HG03442 (cell line): ENCODE measurements at regions not wholly inside any gene's neighbourhood (a gene's known extent, or its start where the extent isn't known, plus 50 kb on each side); places are given as distances from the start of the nearest gene placed in this dataset.

Experiments
- ATAC-seq: cut with Tn5 transposase; IDR thresholded peaks from one replicate; pipeline ENCODE4 v1.9.1; 2021; ENCODE audit warnings: mild to moderate bottlenecking, moderate library complexity; ENCODE audit not compliant: unreplicated experiment

DNA sequence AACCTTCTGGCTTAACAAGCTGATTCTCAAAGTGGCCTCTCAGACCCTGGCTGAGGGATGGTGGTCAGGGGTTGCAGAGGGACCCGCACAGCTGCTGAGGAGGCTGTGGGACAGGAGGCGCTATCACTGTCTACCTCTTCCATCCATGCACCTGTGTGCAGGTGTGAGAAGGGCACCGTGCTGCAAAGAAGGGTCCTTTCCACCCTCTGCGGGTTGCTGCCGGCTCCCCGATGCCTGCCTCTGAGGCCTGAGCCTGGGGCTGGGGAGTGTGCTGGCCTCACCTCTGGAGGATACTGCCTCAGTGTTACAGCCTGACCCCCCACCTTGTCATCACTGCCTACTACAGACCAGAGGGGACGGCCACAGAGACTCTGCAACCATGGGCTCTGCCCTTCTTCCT is 66.1 kb upstream of the B3GAT1 start:
- no peak for ATAC-seq

DNA sequence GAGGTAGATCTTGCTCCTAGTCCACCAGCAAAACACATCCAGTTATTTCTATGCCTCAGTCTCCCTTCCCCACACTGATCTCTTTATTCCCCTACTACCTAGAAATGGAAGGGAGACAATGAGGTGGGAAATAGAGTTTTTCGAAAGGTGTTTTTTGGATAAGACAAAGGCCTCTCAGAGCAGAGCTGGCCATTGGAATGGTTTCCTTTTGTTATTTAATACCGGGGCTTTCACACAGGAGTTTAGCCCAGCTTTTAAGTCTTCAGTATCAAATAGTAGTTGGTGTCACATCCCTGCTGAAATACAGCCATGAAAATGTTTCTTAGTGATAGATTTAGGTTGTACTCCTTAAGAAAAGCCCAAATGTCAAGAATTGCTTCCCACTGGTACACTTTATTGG is 65.4 kb upstream of the B3GAT1 start:
- no peak for ATAC-seq

DNA sequence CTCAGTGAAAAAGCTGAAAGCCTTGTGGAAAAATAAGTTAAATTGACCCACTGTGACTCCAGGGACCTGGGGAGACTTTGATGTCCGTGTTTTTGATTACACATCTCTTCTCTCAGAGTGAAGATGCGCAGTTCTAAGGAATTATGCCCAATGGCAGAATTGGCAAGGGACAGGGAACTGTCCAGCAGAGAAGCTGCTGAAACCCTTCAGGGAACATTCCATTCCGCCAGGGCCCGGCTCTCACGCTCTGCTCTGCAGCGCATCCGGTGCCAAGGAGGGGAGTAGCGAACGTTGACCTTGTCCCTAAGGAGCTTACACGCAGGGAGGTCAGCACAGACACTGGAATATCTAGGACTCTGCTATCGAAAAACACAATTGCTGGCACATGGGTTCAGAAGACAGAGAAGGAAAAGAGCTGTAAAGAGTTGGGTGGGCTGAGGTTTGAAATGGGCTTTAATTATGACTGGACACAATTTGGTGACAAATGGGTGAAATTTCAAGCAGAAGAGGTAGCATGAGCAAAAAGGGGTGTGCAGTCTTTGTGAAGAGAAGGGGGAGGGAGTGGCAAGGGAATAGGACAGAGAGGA is 64.5 kb upstream of the B3GAT1 start:
- no peak for ATAC-seq

GRCh38 chr11:134475951-134476350 is 63.9 kb upstream of the B3GAT1 start:
- no peak for ATAC-seq

GRCh38 chr11:134474942-134475341 is 62.9 kb upstream of the B3GAT1 start:
- ATAC-seq, result no peak

DNA sequence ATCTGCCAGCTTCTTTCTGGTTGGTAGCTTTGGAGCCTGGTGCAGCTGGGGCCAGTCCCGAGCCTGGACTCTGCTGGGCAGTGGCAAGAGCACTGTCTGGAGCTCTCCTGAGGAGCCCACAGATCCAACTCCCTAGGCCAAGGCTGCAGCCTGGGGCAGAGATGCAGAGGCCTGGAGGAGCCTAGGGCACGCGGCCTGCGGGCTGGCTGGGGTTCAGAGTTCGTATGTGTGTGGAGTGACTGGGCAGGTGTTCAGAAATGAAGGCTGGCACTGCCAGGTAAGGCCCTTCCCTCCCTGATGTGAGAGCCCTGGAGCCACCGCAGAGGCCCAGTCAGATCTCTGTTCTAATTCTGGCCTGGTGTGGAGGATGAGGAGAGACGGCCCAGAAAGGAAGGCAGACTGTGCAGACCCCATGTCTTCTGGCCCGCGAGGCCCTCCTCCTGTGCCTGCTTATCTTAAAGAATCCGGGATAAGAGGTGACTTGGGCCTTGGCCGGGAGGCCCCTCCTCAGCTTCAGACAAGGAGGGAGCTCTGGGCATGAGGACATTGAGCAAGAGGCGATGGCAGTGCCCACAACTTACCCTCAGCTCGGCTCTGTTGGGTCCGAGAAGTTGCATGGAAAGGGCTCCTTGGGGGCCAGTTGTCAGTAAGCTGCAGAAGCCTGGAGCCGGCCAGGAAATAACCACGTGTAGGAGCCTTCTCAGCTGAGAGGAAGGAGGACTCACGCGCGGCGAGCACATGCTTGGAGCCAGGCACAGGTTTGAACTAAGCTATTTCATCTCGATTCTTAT is 62.2 kb upstream of the B3GAT1 start:
- ATAC-seq, result no peak

- no peak for ATAC-seq
These were observed 59.8 kb upstream of the B3GAT1 start for GRCh38 chr11:134471716-134472455.

DNA sequence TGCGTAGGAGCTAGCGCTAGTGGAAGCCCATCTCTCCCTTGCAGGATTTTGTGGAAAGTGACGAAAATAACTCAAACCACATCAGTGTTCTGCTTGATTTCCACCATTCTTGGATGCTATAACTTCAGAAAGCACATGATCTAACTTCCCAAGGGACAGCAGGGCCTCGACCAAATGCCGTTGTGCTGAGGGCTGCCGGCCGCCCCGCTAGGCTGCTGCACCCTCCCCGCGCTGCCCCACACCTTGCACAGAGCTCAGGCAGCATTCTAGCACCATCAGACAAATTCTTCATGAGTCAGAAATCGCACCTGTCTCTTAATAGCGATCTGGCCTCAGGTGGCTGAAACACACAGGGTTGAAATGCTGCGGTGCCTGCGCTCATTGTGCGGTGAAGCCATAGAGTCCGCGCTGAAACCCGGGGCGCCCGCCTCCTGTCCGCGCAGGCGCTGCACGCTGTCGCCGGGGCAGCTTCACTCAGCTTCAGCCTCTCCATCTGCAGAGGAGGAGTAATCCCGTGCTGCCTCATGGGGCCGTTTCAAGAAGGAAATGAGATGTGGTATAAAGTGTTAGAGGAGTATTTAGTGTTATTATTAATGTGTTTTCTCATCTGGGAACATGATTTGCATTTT is 59.2 kb upstream of the B3GAT1 start:
- ATAC-seq, result no peak

- ATAC-seq, result no peak
These were observed 58.2 kb upstream of the B3GAT1 start for GRCh38 chr11:134470238-134470637.

DNA sequence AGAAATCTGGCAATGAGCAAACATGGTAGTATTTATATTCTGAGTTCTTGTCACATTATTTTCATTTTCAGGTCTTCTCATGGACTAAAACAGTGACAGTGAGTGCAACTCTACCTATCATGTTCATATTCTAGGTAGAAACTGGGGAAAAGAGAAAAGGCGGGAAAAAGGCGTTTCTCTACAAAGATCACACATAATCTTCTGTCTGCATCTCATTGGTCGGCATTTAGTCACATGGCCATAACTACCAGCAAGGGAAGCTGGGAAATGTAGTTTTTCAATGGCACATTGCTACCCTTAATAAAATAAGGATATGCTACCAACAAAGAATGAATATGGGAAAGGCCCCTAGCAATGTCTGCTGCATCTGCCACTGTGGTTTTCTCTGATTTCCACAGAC is 57.6 kb upstream of the B3GAT1 start:
- ATAC-seq, result no peak

DNA sequence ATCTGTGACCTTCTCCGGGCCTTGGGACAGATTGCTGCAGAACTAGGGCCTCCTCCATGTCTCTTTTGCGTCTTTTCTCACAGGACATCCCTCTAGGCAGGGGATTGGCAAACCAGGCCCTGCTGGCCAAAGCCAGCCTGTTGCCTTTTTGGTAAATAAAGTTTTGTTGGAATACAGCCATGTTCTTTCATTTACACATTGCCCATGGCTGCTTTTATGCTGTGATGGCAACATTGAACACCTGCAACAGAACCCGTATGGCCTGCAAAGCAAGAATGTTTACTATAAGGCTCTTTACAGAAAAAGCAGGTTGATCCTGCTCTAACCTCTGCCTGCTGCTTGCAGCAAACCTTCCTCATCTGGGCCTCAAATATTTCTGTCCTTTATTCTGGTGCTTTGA is 56.8 kb upstream of the B3GAT1 start:
- ATAC-seq, result no peak

DNA sequence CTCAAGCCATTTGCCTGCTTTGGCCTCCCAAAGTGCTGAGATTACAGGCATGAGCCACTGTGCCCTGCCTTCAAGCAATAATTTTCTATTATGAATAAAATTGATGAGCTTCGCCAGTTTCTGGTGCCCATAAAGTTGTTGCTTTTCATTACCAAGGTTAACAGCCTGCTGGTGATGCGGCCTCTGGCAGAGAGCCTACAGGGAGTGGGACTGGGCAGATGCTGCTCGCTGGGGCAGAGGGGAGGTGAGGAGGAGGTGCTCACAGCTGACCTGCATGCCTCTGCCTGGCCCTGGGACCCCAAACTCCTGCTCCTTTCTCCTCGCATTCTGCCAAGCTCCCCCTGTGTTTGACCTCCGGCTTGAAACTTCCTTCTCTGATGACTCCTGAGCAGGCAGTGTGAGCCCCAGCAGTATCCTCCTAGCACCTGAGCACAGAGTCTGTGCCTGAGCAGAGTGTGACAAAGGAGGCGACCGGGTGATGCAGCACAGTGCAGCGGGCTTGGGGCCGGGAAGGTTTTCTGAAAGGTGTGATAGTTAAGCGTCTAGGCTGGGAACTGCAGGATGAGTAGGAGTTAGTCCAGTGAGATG is 56.1 kb upstream of the B3GAT1 start:
- ATAC-seq, result no peak

DNA sequence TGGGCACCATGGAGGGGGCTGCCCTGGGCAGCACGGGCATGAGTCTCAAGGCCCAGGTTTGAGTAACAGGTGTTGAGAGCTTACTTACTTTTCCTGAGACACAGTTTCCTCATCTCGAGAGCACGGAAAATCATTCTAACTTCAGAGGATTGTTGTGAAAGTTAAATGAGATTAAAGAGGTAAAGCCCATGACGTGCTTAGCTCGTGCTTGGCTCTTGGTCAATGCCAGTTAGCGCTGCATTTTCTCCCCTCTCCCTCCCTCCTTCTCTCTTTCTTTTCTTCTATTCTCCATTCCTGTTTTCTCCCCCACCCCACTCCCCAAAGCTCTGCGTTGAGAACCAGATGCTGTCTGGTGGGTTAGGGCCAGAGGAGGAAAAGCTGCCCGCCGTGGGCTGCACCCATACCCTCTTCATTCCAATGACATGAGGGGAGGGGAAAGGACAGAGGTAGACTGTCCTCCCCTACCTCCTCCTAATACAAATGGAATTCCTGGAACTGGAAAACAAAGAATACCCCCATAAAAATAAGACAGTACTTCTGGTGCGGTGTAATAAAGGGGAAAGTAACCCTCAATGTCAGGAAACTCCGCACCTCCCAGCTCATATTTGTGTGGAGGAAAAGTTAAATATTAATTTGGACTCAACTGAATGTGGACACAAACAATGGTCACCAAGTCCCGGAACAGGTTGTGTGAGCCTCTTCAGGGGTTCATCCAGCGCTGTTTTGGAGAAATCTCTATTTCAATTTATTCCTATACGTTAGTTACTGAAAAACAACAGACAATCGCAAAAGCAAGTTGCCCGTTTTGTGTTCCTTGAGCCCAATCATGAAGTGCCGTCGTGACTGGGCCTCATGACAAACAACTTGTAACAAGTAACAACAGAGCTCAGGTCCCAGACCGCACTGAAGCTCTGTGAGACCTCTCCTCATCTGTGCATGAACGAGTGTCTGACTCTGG is 54.8 kb upstream of the B3GAT1 start:
- no peak for ATAC-seq

- ATAC-seq, result no peak
These were observed 54.1 kb upstream of the B3GAT1 start for GRCh38 chr11:134466156-134466555.

- ATAC-seq, result no peak
These were observed 53.1 kb upstream of the B3GAT1 start for GRCh38 chr11:134464981-134465730.

DNA sequence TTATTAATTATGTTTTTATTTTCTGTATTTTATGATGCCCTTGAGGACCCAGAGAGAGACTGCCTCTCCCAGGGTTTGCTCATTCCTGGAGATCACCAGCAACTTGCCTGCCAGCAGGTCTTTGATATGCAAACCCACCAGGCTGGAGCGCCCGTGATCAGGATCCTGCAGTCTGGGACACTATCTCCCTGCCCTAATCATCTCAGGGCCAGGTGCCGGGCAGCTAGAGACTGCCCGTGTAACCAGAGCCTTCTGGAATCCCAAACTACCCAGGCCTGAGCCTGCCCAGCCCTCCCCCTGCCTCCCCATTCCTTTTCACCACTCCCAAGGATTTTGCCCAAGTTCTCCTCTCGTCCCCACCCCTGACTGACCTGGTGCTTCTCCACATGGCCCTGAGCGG is 52.2 kb upstream of the B3GAT1 start:
- no peak for ATAC-seq

DNA sequence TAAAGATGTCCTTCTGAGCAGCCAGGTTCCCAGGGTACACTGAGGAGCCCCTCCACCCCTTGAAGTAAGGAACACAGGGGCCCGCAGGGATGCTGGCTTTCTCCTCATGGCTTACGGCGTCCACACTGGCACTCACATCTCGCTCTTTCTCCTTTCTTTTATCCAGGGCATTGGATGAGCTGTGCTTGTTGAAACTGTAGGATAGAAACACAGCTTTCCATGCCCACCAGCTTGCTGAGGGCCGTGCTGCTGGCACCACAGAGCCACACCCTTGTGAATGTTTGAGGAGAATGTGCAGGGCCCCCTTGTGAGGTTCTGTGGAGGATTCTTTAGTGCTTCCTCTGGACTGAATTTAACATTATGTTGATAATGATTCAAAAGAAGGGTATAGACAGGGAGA is 51.7 kb upstream of the B3GAT1 start:
- ATAC-seq, result no peak
